ENCODE measurements at regions not wholly inside any gene's neighbourhood (a gene's known extent, or its start where the extent isn't known, plus 50 kb on each side); places are given as distances from the start of the nearest gene placed in this dataset.

- no peak for DNase-seq (ENCODE audit: low read depth, low spot score)
These were observed 143.4 kb downstream of the C11orf91 start for GRCh38 chr11:33557201-33557600.

GRCh38 chr11:33554219-33554618, 146.4 kb downstream of the C11orf91 start:
- DNase-seq (ENCODE audit: low read depth, low spot score), result no peak

GRCh38 chr11:33553486-33553885, 147.1 kb downstream of the C11orf91 start:
- no peak for DNase-seq (ENCODE audit: low read depth, low spot score)

GRCh38 chr11:33552756-33553155, 147.9 kb downstream of the C11orf91 start:
- no peak for DNase-seq (ENCODE audit: low read depth, low spot score)

GRCh38 chr11:33551051-33551450, 149.6 kb downstream of the C11orf91 start:
- DNase-seq (ENCODE audit: low read depth, low spot score), result no peak

- DNase-seq (ENCODE audit: low read depth, low spot score), result no peak
These were observed 151.1 kb downstream of the C11orf91 start for GRCh38 chr11:33549483-33549882.

GRCh38 chr11:33545931-33546330, 154.7 kb downstream of the C11orf91 start:
- no peak for DNase-seq (ENCODE audit: low read depth, low spot score)

DNA sequence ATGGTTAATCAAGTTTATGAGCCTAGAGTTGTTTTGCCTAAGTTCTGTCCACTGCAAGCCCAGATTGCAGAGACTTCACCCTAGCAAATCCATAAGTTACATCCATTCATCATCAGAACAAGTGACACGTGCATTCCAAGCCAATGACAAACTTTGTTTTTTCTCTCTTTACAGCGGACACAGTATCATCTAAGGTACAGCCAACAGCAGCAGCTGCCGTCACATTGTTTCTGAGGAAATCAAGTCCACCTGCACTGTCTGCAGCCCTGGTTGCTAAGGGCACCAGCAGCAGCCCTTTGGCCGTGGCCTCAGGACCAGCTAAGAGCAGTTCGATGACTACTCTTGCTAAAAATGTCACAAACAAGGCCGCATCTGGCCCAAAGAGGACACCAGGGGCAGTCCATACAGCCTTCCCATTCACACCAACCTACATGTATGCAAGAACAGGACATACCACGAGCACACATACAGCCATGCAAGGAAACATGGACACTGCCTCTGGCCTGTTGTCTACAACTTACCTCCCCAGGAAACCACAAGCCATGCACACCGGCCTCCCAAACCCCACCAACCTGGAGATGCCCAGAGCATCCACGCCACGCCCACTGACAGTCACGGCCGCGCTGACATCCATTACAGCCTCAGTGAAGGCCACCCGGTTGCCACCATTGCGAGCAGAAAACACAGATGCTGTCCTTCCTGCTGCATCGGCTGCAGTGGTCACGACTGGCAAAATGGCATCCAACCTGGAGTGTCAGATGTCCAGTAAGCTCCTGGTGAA, 155.8 kb downstream of the C11orf91 start:
- DNase-seq (ENCODE audit: low read depth, low spot score), result no peak

- no peak for DNase-seq (ENCODE audit: low read depth, low spot score)
These were observed 156.8 kb downstream of the C11orf91 start for GRCh38 chr11:33543823-33544222.

- no peak for DNase-seq (ENCODE audit: low read depth, low spot score)
These were observed 157.7 kb downstream of the C11orf91 start for GRCh38 chr11:33542921-33543320.

GRCh38 chr11:33540946-33541915, 159.4 kb downstream of the C11orf91 start:
- DNase-seq (ENCODE audit: low read depth, low spot score), result no peak

- DNase-seq (ENCODE audit: low read depth, low spot score), result no peak
These were observed 160.2 kb downstream of the C11orf91 start for GRCh38 chr11:33540427-33540826.

DNA sequence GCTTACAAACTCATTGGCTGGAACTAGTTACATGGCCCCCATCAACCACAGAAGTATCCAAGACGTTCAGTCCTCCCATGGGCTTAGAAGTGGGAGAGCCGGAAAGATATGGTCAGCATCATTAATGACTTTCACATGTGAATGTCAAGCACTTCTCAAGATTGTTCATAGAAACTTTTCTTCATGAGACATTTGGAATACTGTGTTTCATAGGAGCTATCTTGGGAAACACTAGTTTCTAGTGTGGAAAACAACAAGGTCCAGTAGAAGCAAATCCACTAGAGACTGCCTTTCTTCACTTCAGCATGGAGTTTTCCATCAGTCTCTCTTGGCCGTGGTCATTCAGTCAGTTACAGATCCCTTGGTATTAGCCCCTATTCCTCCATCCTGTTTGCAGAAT, 160.9 kb downstream of the C11orf91 start:
- DNase-seq (ENCODE audit: low read depth, low spot score), result no peak

- DNase-seq (ENCODE audit: low read depth, low spot score), result no peak
These were observed 161.9 kb downstream of the C11orf91 start for GRCh38 chr11:33538726-33539125.

DNA sequence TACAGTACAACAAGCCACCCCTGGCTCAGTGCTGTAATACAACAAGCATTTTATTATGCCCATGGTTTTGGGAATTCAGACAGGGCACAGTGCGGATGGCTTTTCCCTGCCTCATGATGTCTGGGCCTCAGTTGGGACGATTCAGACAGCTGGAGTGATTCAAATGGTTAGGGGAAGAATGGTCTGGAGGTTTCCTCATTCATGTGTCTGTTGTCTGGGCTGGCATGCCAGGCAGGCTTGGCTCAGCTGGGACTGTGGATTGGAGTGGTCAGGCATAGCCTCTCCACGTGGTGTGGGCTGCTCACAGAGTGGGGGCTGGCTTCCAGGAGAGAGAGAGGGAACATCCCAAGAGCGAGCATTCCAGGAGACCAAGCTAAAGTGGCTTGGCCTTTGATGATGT, 164.4 kb downstream of the C11orf91 start:
- DNase-seq (ENCODE audit: low read depth, low spot score), result no peak

DNA sequence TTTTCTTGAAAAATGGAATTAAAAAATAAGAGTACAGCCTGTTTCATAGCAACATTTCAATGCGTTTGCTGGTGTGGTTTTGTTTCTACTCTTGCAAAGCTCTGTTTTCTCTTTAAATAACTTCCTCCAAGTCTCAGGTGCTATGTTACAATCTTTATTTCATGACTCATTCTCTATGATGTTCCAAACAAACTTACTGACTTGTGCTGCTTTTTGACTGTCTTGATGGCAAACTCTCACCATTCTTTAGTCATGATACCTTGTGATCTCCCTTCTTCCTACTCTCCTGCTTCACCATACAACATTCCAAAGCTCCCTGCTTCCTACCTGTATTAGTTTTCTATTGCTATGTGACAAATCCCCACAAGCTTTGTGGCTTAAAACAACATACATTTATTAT, 166.1 kb downstream of the C11orf91 start:
- DNase-seq (ENCODE audit: low read depth, low spot score), result no peak

DNA sequence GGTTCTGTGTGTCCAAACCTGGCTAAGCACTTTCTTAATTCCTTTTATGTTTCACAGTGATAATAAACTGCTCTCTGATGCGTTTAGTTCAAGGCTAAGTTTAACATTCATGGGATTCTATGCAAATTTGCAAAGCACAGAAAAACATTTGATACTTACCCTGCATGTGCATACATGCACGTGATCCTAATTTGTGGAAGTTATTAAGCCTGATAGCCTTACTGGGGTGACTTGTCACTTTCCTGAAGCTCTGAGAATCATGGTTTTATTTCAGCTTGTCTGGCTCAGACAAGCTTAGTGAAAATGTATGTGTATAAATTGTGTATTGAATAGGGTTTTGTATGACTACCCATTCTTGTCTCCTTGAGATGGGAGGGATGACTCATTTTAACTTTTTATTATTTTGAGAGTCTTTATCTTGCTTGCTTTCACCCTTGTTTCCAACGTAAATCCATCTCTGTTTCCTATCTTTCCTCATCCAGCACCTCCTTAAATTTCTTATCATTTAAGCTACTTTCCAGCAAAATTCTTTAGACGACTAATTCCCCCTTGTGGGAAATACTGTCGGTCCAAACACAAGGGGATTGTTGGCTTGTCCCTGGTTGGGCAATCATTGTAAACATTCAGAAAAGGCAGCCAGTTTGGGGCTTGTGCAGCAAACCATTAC, 167.1 kb downstream of the C11orf91 start:
- no peak for DNase-seq (ENCODE audit: low read depth, low spot score)

- no peak for DNase-seq (ENCODE audit: low read depth, low spot score)
These were observed 167.8 kb downstream of the C11orf91 start for GRCh38 chr11:33532720-33533385.

DNA sequence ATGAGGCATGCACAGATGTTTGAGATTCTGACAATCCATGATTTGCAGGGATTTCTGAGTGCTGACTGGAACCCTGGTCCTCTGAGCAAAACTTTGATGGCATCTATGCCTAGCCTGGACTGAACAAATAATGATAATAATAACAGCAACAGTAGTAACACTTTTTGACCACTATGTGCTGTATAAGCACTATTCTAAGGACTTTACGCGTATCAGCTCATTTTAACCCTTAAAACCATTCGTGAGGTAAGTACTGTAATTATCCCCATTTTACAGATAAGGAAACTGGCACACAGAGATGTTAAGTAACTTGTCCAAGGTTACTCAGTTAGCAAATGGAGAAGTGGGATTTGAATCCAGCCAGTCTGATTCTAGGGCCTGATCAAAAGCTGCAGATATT, 168.4 kb downstream of the C11orf91 start:
- no peak for DNase-seq (ENCODE audit: low read depth, low spot score)

DNA sequence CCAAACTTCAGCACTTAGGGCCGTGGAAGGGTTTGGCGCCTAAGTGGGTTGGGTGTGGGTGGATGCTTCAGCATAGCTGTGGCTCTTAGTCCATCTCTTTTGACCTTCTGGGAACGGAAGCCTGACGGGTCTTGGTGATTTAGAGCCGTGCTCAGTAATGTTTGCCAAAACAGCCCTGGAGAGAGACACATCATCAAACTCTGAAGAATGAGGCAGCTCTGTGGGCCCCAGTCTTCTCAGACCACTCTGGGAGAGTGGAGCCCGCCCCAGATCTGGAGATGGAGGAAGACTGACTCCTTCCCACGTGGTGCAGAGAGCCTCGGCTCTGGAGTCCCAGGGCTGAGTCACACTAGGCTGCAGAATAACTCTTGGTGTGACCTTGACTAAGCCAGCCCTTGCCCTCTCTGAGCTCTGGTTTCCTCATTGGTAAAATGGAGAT, 168.9 kb downstream of the C11orf91 start:
- no peak for DNase-seq (ENCODE audit: low read depth, low spot score)

DNA sequence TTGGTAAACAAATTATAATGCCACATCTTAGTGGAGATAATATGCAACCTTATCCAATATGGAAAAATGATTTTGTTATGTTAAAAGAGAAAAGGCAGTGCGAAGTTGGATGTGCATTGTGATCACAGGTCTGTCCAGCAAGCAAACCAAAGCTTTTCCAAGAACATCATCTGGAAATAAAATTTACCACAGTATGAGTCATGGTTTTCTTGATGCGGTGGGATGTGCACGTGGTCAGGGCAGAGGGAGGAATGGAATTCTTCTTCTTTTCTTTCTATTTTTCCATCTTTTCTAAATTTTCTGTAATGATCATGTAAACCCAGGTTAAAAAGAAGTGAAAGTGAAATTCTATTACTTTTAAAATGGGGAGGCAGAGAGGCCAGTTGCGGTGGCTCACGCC, 169.8 kb downstream of the C11orf91 start:
- DNase-seq (ENCODE audit: low read depth, low spot score), result no peak

DNA sequence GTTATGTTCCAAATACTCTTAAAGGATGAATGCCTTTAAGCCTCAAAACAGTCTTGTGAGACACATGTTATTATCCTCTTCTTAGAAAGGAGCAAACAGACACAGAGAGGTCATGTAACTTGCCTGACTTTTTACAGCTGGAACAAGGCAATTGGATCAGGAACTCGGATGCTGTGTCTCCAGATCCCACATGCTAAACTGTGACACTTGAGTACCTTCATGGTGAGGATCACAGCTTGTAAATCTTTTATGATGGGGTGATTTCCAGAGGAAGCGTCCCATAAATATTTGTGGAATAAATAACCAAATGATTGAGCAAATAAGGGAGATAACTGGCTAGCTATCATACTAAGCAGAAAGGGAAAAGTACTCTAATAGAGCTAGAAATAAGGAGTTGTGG, 171.2 kb downstream of the C11orf91 start:
- no peak for DNase-seq (ENCODE audit: low read depth, low spot score)

All from brain pericyte (primary cell).